ENCODE measurements at regions not wholly inside any gene's neighbourhood (a gene's known extent, or its start where the extent isn't known, plus 50 kb on each side); places are given as distances from the start of the nearest gene placed in this dataset.

- no peak overlapping the region for H2AFZ ChIP-seq (ENCODE audit: low read length)
- H2BK120ac ChIP-seq (replicated peaks; ENCODE audit: low read depth, low read length): no peak overlapping the region
- no peaks in the 10 kb centered on the region for H3K36me3 ChIP-seq (ENCODE audit: control insufficient read depth in 2 of 4, insufficient read depth in 4 of 4, low read length in 3 of 4)
- H3K56ac ChIP-seq (replicated peaks; ENCODE audit: insufficient read length, low read depth, low read length): no peak overlapping the region
- H3K23ac ChIP-seq (ENCODE audit: insufficient read length): no peak overlapping the region
- no peak overlapping the region for H3K14ac ChIP-seq (ENCODE audit: insufficient read length)
- no peak for TF ChIP-seq GTF2F1 (IDR thresholded peaks at IDR 0.05; ENCODE audit: borderline replicate concordance, low read depth, low read length)
- no peak for TF ChIP-seq RXRA (IDR thresholded peaks at IDR 0.05; ENCODE audit: insufficient read depth, low read depth, low read length)
- no peak for TF ChIP-seq TCF12 (IDR thresholded peaks at IDR 0.05; ENCODE audit: low read depth, low read length)
- TF ChIP-seq POLR2AphosphoS5 (IDR thresholded peaks at IDR 0.05; ENCODE audit: low read depth, low read length): no peak
- TF ChIP-seq HDAC2 (IDR thresholded peaks at IDR 0.05; ENCODE audit: borderline replicate concordance in 1 of 2, low read depth in 2 of 2, low read length in 2 of 2): no peak
- H3K79me2 ChIP-seq (ENCODE audit: control insufficient read depth in 1 of 2, insufficient read depth in 2 of 2, low read length in 2 of 2): no peaks in the 10 kb centered on the region
- no peak overlapping the region for H4K91ac ChIP-seq (replicated peaks; ENCODE audit: insufficient read length, low read length)
- FAIRE-seq (no peak), DNase-seq (ENCODE audit: low read depth in 1 of 2, low spot score in 2 of 2) (no peak)
- 87% methylated on average over 3 of the region's 4 CpGs; no CpG with 5 or more reads in 1 of the 2 experiments for WGBS, 2 experiments (ENCODE audit: extremely low coverage in 1 of 2, insufficient coverage in 1 of 2, insufficient read length in 1 of 2, insufficient replicate concordance in 2 of 2, low coverage in 1 of 2, low lambda C conversion rate in 2 of 2, missing lambda C conversion rate in 1 of 2)
- no peak overlapping the region for H2BK5ac ChIP-seq (ENCODE audit: low read depth, low read length)
- POLR2A ChIA-PET (ENCODE audit: partially characterized antibody): no interaction called here
- no peak overlapping the region for H3K18ac ChIP-seq (ENCODE audit: extremely low read depth, low read length)
- no peak overlapping the region for H2BK12ac ChIP-seq (ENCODE audit: low read depth, low read length)
- no peak overlapping the region for H4K8ac ChIP-seq (ENCODE audit: extremely low read depth, insufficient read depth, low read length)
- H3K9me3 ChIP-seq (ENCODE audit: insufficient read depth in 2 of 2, low read depth in 1 of 2, low read length in 1 of 2): no peaks in the 10 kb centered on the region
- H3K9ac ChIP-seq (replicated peaks in 1 of 4; ENCODE audit: extremely low read depth in 1 of 4, low read depth in 3 of 4, low read length in 3 of 4): no peak overlapping the region
- H3K4me3 ChIP-seq (ENCODE audit: extremely low read depth in 1 of 4, insufficient read depth in 2 of 4, low read depth in 3 of 4, low read length in 4 of 4): no peak overlapping the region
- H3K4me2 ChIP-seq (ENCODE audit: insufficient read depth in 1 of 2, low read depth in 2 of 2, low read length in 2 of 2): no peak overlapping the region
- CTCF ChIA-PET (ENCODE audit: partially characterized antibody): no interaction called here
- peaks cover 0 to 6% (median under 1%) of the 10 kb centered on the region in 4 experiments; a peak in 3 of 7 replicates for H3K27me3 ChIP-seq (replicated peaks in 1 of 4; ENCODE audit: control insufficient read depth in 3 of 4, extremely low read depth in 1 of 4, insufficient read depth in 3 of 4, low read length in 3 of 4)
- H4K5ac ChIP-seq (ENCODE audit: insufficient read length, low read depth, low read length): no peak overlapping the region
- no peaks in the 10 kb centered on the region for H3K79me1 ChIP-seq (ENCODE audit: low read depth, low read length)
- H2BK20ac ChIP-seq (ENCODE audit: low read length): no peak overlapping the region
- no peak overlapping the region for H3K4ac ChIP-seq (replicated peaks; ENCODE audit: insufficient read length, low read depth, low read length)
- H3K23me2 ChIP-seq (ENCODE audit: low read depth, low read length): peaks cover 5% of the 10 kb centered on the region; the same call in 1 of the 2 replicates
- no peaks in the 10 kb centered on the region for H4K20me1 ChIP-seq (replicated peaks in 1 of 2; ENCODE audit: control insufficient read depth in 1 of 2, insufficient read depth in 2 of 2, low read length in 2 of 2)
- no peak overlapping the region for H2AK5ac ChIP-seq (ENCODE audit: low read depth, low read length)
- H3K4me1 ChIP-seq (replicated peaks in 1 of 4; ENCODE audit: control insufficient read depth in 3 of 4, insufficient read depth in 4 of 4, low read length in 3 of 4): peaks cover 1 to 12% (median 4%) of the 10 kb centered on the region in 4 experiments; a peak in 6 of 7 replicates
- no peak overlapping the region for H2BK15ac ChIP-seq (ENCODE audit: low read length)
- no peak overlapping the region for H3K27ac ChIP-seq (ENCODE audit: low read depth, low read length)
Measured at GRCh38 chr17:77688369-77688768, 270.1 kb upstream of the TNRC6C start.
